H9 (cell line): ENCODE measurements at regions not wholly inside any gene's neighbourhood (a gene's known extent, or its start where the extent isn't known, plus 50 kb on each side); places are given as distances from the start of the nearest gene placed in this dataset.

Experiments
- DNase-seq: peaks from one replicate; pipeline ENCODE4 v3.0.0-alpha.2; 2017
- H2AFZ ChIP-seq: one replicate; pipeline ENCODE4 v1.6.1; 2013; ENCODE audit warnings: mild to moderate bottlenecking, low read length, control low read depth, moderate library complexity
- H2AK5ac ChIP-seq: 2 replicates; pipeline ENCODE4 v1.6.1; 2013; ENCODE audit warnings: low read length, control low read depth, mixed read lengths; ENCODE audit not compliant: insufficient read length
- H2BK120ac ChIP-seq: one replicate; pipeline ENCODE4 v1.6.1; 2013; ENCODE audit warnings: low read depth, mild to moderate bottlenecking, low read length, control low read depth, inconsistent platforms; ENCODE audit not compliant: poor library complexity, severe bottlenecking
- H2BK12ac ChIP-seq: 2 replicates; pipeline ENCODE4 v1.6.1; 2013; ENCODE audit warnings: low read length, control low read depth, mixed read lengths, low read depth; ENCODE audit not compliant: insufficient read length
- H2BK15ac ChIP-seq: 2 replicates; pipeline ENCODE4 v1.6.1; 2013; ENCODE audit warnings: low read depth, low read length, control low read depth
- H2BK20ac ChIP-seq: one replicate; pipeline ENCODE4 v1.6.1; 2013; ENCODE audit warnings: low read depth, mild to moderate bottlenecking, low read length, control low read depth, inconsistent platforms; ENCODE audit not compliant: poor library complexity, severe bottlenecking
- H2BK5ac ChIP-seq: 2 replicates; pipeline ENCODE4 v1.6.1; 2013; ENCODE audit warnings: low read length, control low read depth, mixed read lengths; ENCODE audit not compliant: insufficient read length
- H3K14ac ChIP-seq: 2 replicates; pipeline ENCODE4 v1.6.1; 2013; ENCODE audit warnings: low read length, control low read depth; ENCODE audit not compliant: insufficient read depth
- H3K18ac ChIP-seq: 2 replicates; pipeline ENCODE4 v1.6.1; 2013; ENCODE audit warnings: low read depth, mild to moderate bottlenecking, mixed read lengths, low read length, control low read depth; ENCODE audit not compliant: insufficient read length
- H3K23ac ChIP-seq: 2 replicates; pipeline ENCODE4 v1.6.1; 2013; ENCODE audit warnings: low read length, control low read depth, mixed read lengths, low read depth; ENCODE audit not compliant: insufficient read length
- H3K23me2 ChIP-seq: 2 replicates; pipeline ENCODE4 v1.6.1; 2013; ENCODE audit warnings: low read depth, mild to moderate bottlenecking, mixed read lengths, low read length, control low read depth; ENCODE audit not compliant: insufficient read length, poor library complexity, severe bottlenecking
- H3K27ac ChIP-seq: 2 replicates; pipeline ENCODE4 v1.5.1; 2013; ENCODE audit warnings: low read length, control low read depth, mixed read lengths, low read depth; ENCODE audit not compliant: insufficient read length
- H3K27me3 ChIP-seq: 2 replicates; pipeline ENCODE4 v1.6.1; 2013; ENCODE audit warnings: low read length, control low read depth, inconsistent platforms; ENCODE audit not compliant: insufficient read depth
- H3K4ac ChIP-seq: 2 replicates; pipeline ENCODE4 v1.6.1; 2013; ENCODE audit warnings: low read depth, mild to moderate bottlenecking, control low read depth, inconsistent platforms, low read length, moderate library complexity
- H3K4me1 ChIP-seq: 2 replicates; pipeline ENCODE4 v1.6.1; 2013; ENCODE audit warnings: low read length, control low read depth, inconsistent platforms; ENCODE audit not compliant: insufficient read depth
- H3K4me2 ChIP-seq: 2 replicates; pipeline ENCODE4 v1.6.1; 2013; ENCODE audit warnings: low read length, control low read depth, mixed read lengths; ENCODE audit not compliant: insufficient read length, insufficient read depth
- H3K56ac ChIP-seq: 2 replicates; pipeline ENCODE4 v1.6.1; 2013; ENCODE audit warnings: low read depth, mild to moderate bottlenecking, mixed read lengths, low read length, control low read depth; ENCODE audit not compliant: insufficient read length
- H3K79me1 ChIP-seq: 2 replicates; pipeline ENCODE4 v1.6.1; 2013; ENCODE audit warnings: low read depth, mild to moderate bottlenecking, moderate library complexity, low read length, control low read depth, inconsistent platforms; ENCODE audit not compliant: insufficient read depth, poor library complexity, severe bottlenecking
- H3K79me2 ChIP-seq: 2 replicates; pipeline ENCODE4 v1.6.1; 2013; ENCODE audit warnings: low read length, control low read depth, inconsistent platforms; ENCODE audit not compliant: insufficient read depth
- H3K9ac ChIP-seq: 2 replicates; pipeline ENCODE4 v1.6.1; 2013; ENCODE audit warnings: low read length, control low read depth, mixed read lengths; ENCODE audit not compliant: insufficient read length; ENCODE audit errors: extremely low read depth
- H3K9me3 ChIP-seq: one replicate; pipeline ENCODE4 v1.6.1; 2013; ENCODE audit warnings: low read depth, low read length, inconsistent platforms; ENCODE audit not compliant: control insufficient read depth
- H3T11ph ChIP-seq: one replicate; pipeline ENCODE4 v1.6.1; 2013; ENCODE audit warnings: mild to moderate bottlenecking, low read length, control low read depth, inconsistent platforms
- H4K20me1 ChIP-seq: one replicate; pipeline ENCODE4 v1.6.1; 2013; ENCODE audit not compliant: control insufficient read depth, insufficient read length, insufficient read depth
- H4K5ac ChIP-seq: 2 replicates; pipeline ENCODE4 v1.6.1; 2013; ENCODE audit warnings: low read depth, mild to moderate bottlenecking, mixed read lengths, low read length, control low read depth; ENCODE audit not compliant: insufficient read length
- H4K8ac ChIP-seq: replicated peaks from 2 replicates; pipeline ENCODE4 v1.6.1; 2013; ENCODE audit warnings: low read length, control low read depth, mixed read lengths, low read depth; ENCODE audit not compliant: insufficient read length
- H4K91ac ChIP-seq: 2 replicates; pipeline ENCODE4 v1.6.1; 2013; ENCODE audit warnings: low read depth, mild to moderate bottlenecking, moderate library complexity, mixed read lengths, low read length, control low read depth; ENCODE audit not compliant: insufficient read length
- H3K27ac Mint-ChIP-seq, 3 experiments: 2 replicates in 2 of 3; 3 replicates in 1 of 3; pipeline ENCODE4 v1.8.0; 2020 to 2021; ENCODE audit warnings: mixed read lengths in 3 of 3, mild to moderate bottlenecking in 1 of 3, moderate library complexity in 1 of 3
- H3K27me3 Mint-ChIP-seq: 2 replicates; pipeline ENCODE4 v1.8.0; 2021; ENCODE audit warnings: low read depth, mild to moderate bottlenecking, moderate library complexity, mixed read lengths
- H3K36me3 Mint-ChIP-seq, 3 experiments: 2 replicates in 2 of 3; 3 replicates in 1 of 3; pipeline ENCODE4 v1.8.0; 2020 to 2021; ENCODE audit warnings: low read depth in 3 of 3, mixed read lengths in 3 of 3; ENCODE audit not compliant: insufficient read depth in 1 of 3
- H3K4me1 Mint-ChIP-seq, 2 experiments: 2 replicates each; pipeline ENCODE4 v1.8.0; 2020; ENCODE audit warnings: mixed read lengths in 2 of 2
- H3K4me3 Mint-ChIP-seq, 2 experiments: 2 replicates in 1 of 2; 3 replicates in 1 of 2; pipeline ENCODE4 v1.8.0; 2020 to 2021; ENCODE audit warnings: mild to moderate bottlenecking in 2 of 2, mixed read lengths in 2 of 2, moderate library complexity in 1 of 2
- H3K9me3 Mint-ChIP-seq, 2 experiments: 2 replicates in 1 of 2; 3 replicates in 1 of 2; pipeline ENCODE4 v1.8.0; 2020; ENCODE audit warnings: mild to moderate bottlenecking in 2 of 2, mixed read lengths in 2 of 2, moderate library complexity in 1 of 2
- CTCF ChIP-seq: fragments of 200-600 bp; sonication (generic); conservative IDR thresholded peaks from 3 replicates; pipeline ENCODE4 v1.8.0; 2021; ENCODE audit warnings: antibody characterized with exemption, mild to moderate bottlenecking
- WGBS: extraction: QIAGEN DNeasy Blood & Tissue Kit; methylation state at CpG from one replicate; pipeline ENCODE4 v1.1.7; 2013; ENCODE audit warnings: missing lambda C conversion rate, low lambda C conversion rate, mixed read lengths; ENCODE audit not compliant: insufficient read length; ENCODE audit errors: extremely low coverage; 5-methylcytosine and 5-hydroxymethylcytosine counted together

- Histone ChIP-seq H4K5ac (no peak overlapping the region), H2BK5ac (no peak overlapping the region), H3K27me3 (no peaks in the 10 kb centered on the region), H3K79me2 (no peaks in the 10 kb centered on the region), H3K56ac (no peak overlapping the region), H3K4ac (no peak overlapping the region), H2AK5ac (no peak overlapping the region), H3K23me2 (no peaks in the 10 kb centered on the region), H3K27ac (no peak overlapping the region), H2BK120ac (no peak overlapping the region), H2BK12ac (no peak overlapping the region), H3K4me1 (no peaks in the 10 kb centered on the region), H3T11ph (no peak overlapping the region), H3K9me3 (no peaks in the 10 kb centered on the region), H3K23ac (no peak overlapping the region), H3K9ac (no peak overlapping the region), H4K8ac (no peak overlapping the region), H4K20me1 (no peaks in the 10 kb centered on the region), H3K79me1 (no peaks in the 10 kb centered on the region), H3K4me2 (no peak overlapping the region), H3K14ac (no peak overlapping the region), H3K18ac (no peak overlapping the region), H2AFZ (no peak overlapping the region), H4K91ac (no peak overlapping the region), H2BK20ac (no peak overlapping the region), H2BK15ac (no peak overlapping the region)
- DNase-seq = no peak
- Mint-ChIP-seq H3K27me3 (no peaks in the 10 kb centered on the region), H3K4me1 (no peaks in the 10 kb centered on the region), H3K27ac (no peak overlapping the region), H3K9me3 (no peaks in the 10 kb centered on the region), H3K4me3 (no peak overlapping the region), H3K36me3 (no peaks in the 10 kb centered on the region)
- WGBS = no CpG with 5 or more reads among the region's 2 CpGs
- no peak for TF ChIP-seq CTCF
Observed at GRCh38 chrX:96576368-96576767, 108.3 kb upstream of the DIAPH2 start.
